Caco-2 (cell line): ENCODE measurements at regions not wholly inside any gene's neighbourhood (a gene's known extent, or its start where the extent isn't known, plus 50 kb on each side); places are given as distances from the start of the nearest gene placed in this dataset.

ENCODE experiments used
- BruUV-seq: library from RNA; stranded (reverse); fragments of 400-500 nt; replicated peaks from 2 replicates; lab custom pipeline; 2021; lab: Mats Ljungman, UMichigan
- CTCF ChIA-PET: fragments of 300-600 bp; sonication (Branson Sonifier 250); formaldehyde crosslinking; loops from one replicate; lab custom pipeline; 2022; ENCODE audit warnings: antibody characterized with exemption; lab: Charles Lee
- POLR2A ChIA-PET: fragments of 300-600 bp; sonication (Branson Sonifier 250); formaldehyde crosslinking; loops from one replicate; lab custom pipeline; 2022; ENCODE audit warnings: antibody characterized with exemption; lab: Charles Lee
- DNase-seq, 2 experiments: peaks; one replicate each; pipeline versions ENCODE4 v3.0.0 to v3.0.0-alpha.2; 2020 to 2022
- H3K27me3 ChIP-seq: replicated peaks from 2 replicates; pipeline ENCODE4 v1.6.0; 2011; ENCODE audit warnings: low read length; ENCODE audit not compliant: control insufficient read depth, insufficient read depth
- H3K36me3 ChIP-seq: 2 replicates; pipeline ENCODE4 v1.5.1; 2011; ENCODE audit warnings: low read length; ENCODE audit not compliant: control insufficient read depth, insufficient read depth
- H3K4me1 ChIP-seq: fragments of 250-450 bp; sonication (Bioruptor Pico); 2 replicates; pipeline ENCODE4 v1.5.1; 2020; ENCODE audit warnings: mild to moderate bottlenecking
- H3K4me3 ChIP-seq: 2 replicates; pipeline ENCODE4 v1.5.1; 2011; ENCODE audit warnings: low read depth, mild to moderate bottlenecking, control low read depth, low read length
- H3K9me3 ChIP-seq: fragments of 250-450 bp; sonication (Bioruptor Pico); 2 replicates; pipeline ENCODE4 v1.5.1; 2020; ENCODE audit warnings: mild to moderate bottlenecking, moderate library complexity
- H3K27ac Mint-ChIP-seq: one replicate; pipeline ENCODE4 v1.8.0; 2022; ENCODE audit warnings: mixed read lengths; ENCODE audit not compliant: unreplicated experiment
- H3K27me3 Mint-ChIP-seq: one replicate; pipeline ENCODE4 v1.8.0; 2022; ENCODE audit warnings: mixed read lengths; ENCODE audit not compliant: insufficient read depth, unreplicated experiment
- H3K36me3 Mint-ChIP-seq: one replicate; pipeline ENCODE4 v1.8.0; 2022; ENCODE audit warnings: mild to moderate bottlenecking, mixed read lengths; ENCODE audit not compliant: insufficient read depth, unreplicated experiment
- H3K4me1 Mint-ChIP-seq: one replicate; pipeline ENCODE4 v1.8.0; 2022; ENCODE audit warnings: low read depth, mixed read lengths; ENCODE audit not compliant: unreplicated experiment
- H3K4me3 Mint-ChIP-seq: one replicate; pipeline ENCODE4 v1.8.0; 2022; ENCODE audit warnings: mild to moderate bottlenecking, moderate library complexity, mixed read lengths; ENCODE audit not compliant: unreplicated experiment
- H3K9me3 Mint-ChIP-seq: one replicate; pipeline ENCODE4 v1.8.0; 2022; ENCODE audit warnings: mixed read lengths; ENCODE audit not compliant: unreplicated experiment
- CTCF ChIP-seq, 2 experiments: fragments of 200-600 bp in 1 of 2; IDR thresholded peaks; 1 replicate in 1 of 2; 2 replicates in 1 of 2; pipeline versions ENCODE4 v1.5.1 to v1.8.0; 2011 to 2022; ENCODE audit warnings: antibody characterized with exemption in 1 of 2, control low read depth in 1 of 2, inconsistent platforms in 1 of 2, low read depth in 1 of 2, low read length in 1 of 2, mild to moderate bottlenecking in 1 of 2, moderate library complexity in 1 of 2; ENCODE audit not compliant: insufficient read depth in 1 of 2, severe bottlenecking in 1 of 2, unreplicated experiment in 1 of 2
- intact Hi-C: fragments of 100-400 bp; cut with micrococcal nuclease; formaldehyde crosslinking; loops from one replicate; pipeline ENCODE4 v1.10.0; 2022; ENCODE audit not compliant: unreplicated experiment

GRCh38 chr11:15412054-15412453 is 297.3 kb downstream of the INSC start:
- Mint-ChIP-seq H3K4me1 (no peaks in the 10 kb centered on the region), H3K36me3 (no peaks in the 10 kb centered on the region), H3K27ac (no peak overlapping the region), H3K4me3 (no peak overlapping the region), H3K9me3 (no peaks in the 10 kb centered on the region), H3K27me3 (peaks cover 12% of the 10 kb centered on the region)
- Histone ChIP-seq H3K4me1 (no peaks in the 10 kb centered on the region), H3K4me3 (no peak overlapping the region), H3K9me3 (no peaks in the 10 kb centered on the region), H3K27me3 (peaks cover 1% of the 10 kb centered on the region), H3K36me3 (no peaks in the 10 kb centered on the region)
- no peak for TF ChIP-seq CTCF (IDR thresholded peaks at IDR 0.05; ENCODE audit: insufficient read depth in 1 of 2, low read depth in 1 of 2, low read length in 1 of 2, severe bottlenecking in 1 of 2, unreplicated experiment in 1 of 2)
- POLR2A ChIA-PET, result no interaction called here
- CTCF ChIA-PET, result no interaction called here
- no peak for DNase-seq
- intact Hi-C loops, result no loop called here
- no TSS peak for BruUV-seq

- TF ChIP-seq CTCF (IDR thresholded peaks at IDR 0.05; ENCODE audit: insufficient read depth in 1 of 2, low read depth in 1 of 2, low read length in 1 of 2, severe bottlenecking in 1 of 2, unreplicated experiment in 1 of 2), result no peak
- Mint-ChIP-seq H3K36me3 (no peaks in the 10 kb centered on the region), H3K9me3 (no peaks in the 10 kb centered on the region), H3K27me3 (peaks cover 10% of the 10 kb centered on the region), H3K4me3 (no peak overlapping the region), H3K4me1 (no peaks in the 10 kb centered on the region), H3K27ac (no peak overlapping the region)
- BruUV-seq, result no TSS peak
- DNase-seq, result no peak
- ChIA-PET CTCF (no interaction called here), POLR2A (no interaction called here)
- Histone ChIP-seq H3K4me1 (no peaks in the 10 kb centered on the region), H3K36me3 (no peaks in the 10 kb centered on the region), H3K27me3 (peaks cover 1% of the 10 kb centered on the region), H3K4me3 (no peak overlapping the region), H3K9me3 (no peaks in the 10 kb centered on the region)
- intact Hi-C loops, result no loop called here
Observed at GRCh38 chr11:15418921-15419320, 304.2 kb downstream of the INSC start.

DNA sequence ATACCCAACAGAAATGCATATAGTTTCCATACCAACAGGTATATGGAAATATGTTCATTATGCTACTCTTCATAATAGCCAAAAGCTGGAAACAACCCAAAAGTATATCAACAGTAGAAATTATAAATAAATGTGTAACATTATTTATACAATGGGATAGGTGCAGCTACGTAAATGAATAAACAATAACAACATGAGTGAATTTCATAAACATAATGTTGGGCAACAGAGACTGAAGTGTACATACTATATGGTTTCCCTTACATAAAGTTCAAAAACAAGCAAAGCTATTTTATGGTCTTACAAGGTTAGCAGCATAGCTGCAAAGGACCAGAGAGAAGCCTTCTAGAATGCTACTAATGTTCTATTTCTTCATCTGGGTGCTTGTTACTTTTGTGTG is 305.0 kb downstream of the INSC start:
- no peaks in the 10 kb centered on the region for H3K9me3 Mint-ChIP-seq
- ChIA-PET POLR2A (interaction anchor here (0.5 kb wide), 1 partner anchor 13 kb away, joined by 3 read pairs; no protein-coding TSS in a partner anchor), CTCF (no interaction called here)
- H3K27me3 Mint-ChIP-seq, result peaks cover 9% of the 10 kb centered on the region
- intact Hi-C loops, result no loop called here
- no peak for TF ChIP-seq CTCF (IDR thresholded peaks at IDR 0.05; ENCODE audit: insufficient read depth in 1 of 2, low read depth in 1 of 2, low read length in 1 of 2, severe bottlenecking in 1 of 2, unreplicated experiment in 1 of 2)
- Histone ChIP-seq H3K9me3 (no peaks in the 10 kb centered on the region), H3K27me3 (no peaks in the 10 kb centered on the region), H3K4me3 (no peak overlapping the region), H3K4me1 (no peaks in the 10 kb centered on the region), H3K36me3 (no peaks in the 10 kb centered on the region)
- DNase-seq, result no peak
- no peak overlapping the region for H3K27ac Mint-ChIP-seq
- no peaks in the 10 kb centered on the region for H3K36me3 Mint-ChIP-seq
- BruUV-seq, result no TSS peak
- no peak overlapping the region for H3K4me3 Mint-ChIP-seq
- no peaks in the 10 kb centered on the region for H3K4me1 Mint-ChIP-seq
